Astrocyte of the cerebellum (primary cell): ENCODE measurements at regions not wholly inside any gene's neighbourhood (a gene's known extent, or its start where the extent isn't known, plus 50 kb on each side); places are given as distances from the start of the nearest gene placed in this dataset.

ENCODE experiments used
- DNase-seq: peaks from one replicate; pipeline ENCODE4 v3.0.0-alpha.2; 2011; ENCODE audit warnings: low read depth
- H3K4me3 ChIP-seq: 2 replicates; pipeline ENCODE4 v1.5.1; 2011; ENCODE audit warnings: mild to moderate bottlenecking, low read depth, low read length, moderate library complexity
- in situ Hi-C: cut with HindIII; loops from 2 replicates; pipeline ENCODE4 v1.10.0; 2017; ENCODE audit warnings: low sequenced_read_pairs
- TF ChIP-seq, protein P1 (sequence below): IDR thresholded peaks from 2 replicates; pipeline ENCODE4 v1.5.1; 2012; ENCODE audit warnings: low read length, low read depth, moderate library complexity, mild to moderate bottlenecking; ENCODE audit errors: missing control alignments

DNA sequence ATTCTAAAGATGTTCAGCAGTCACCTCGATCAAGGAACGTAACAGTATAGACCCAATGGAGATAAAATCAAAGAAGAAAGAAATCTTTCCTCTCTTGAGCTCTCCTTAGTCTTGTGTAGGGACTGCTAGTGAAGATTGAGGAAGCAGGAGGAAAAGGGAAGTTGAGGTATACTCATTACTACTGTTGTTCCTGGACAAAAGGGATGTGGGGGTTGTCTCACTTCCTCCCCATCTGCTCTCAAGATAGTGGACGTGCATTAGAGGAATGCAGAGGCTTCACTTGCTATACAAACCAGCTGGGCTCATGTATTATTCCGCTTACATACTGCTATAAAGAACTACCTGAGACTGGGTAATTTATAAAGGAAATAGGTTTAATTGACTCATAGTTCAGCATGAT is 208.9 kb upstream of the ARHGEF9 start:
- no peak for DNase-seq
- in situ Hi-C loops, result no loop called here
- TF ChIP-seq, protein P1, sequence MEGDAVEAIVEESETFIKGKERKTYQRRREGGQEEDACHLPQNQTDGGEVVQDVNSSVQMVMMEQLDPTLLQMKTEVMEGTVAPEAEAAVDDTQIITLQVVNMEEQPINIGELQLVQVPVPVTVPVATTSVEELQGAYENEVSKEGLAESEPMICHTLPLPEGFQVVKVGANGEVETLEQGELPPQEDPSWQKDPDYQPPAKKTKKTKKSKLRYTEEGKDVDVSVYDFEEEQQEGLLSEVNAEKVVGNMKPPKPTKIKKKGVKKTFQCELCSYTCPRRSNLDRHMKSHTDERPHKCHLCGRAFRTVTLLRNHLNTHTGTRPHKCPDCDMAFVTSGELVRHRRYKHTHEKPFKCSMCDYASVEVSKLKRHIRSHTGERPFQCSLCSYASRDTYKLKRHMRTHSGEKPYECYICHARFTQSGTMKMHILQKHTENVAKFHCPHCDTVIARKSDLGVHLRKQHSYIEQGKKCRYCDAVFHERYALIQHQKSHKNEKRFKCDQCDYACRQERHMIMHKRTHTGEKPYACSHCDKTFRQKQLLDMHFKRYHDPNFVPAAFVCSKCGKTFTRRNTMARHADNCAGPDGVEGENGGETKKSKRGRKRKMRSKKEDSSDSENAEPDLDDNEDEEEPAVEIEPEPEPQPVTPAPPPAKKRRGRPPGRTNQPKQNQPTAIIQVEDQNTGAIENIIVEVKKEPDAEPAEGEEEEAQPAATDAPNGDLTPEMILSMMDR, result no peak
- no peak overlapping the region for H3K4me3 ChIP-seq

- no peak for DNase-seq
- in situ Hi-C loops, result no loop called here
- TF ChIP-seq, protein P1, result no peak
Measured at GRCh38 chrX:63985906-63986305, 200.9 kb upstream of the ARHGEF9 start.

GRCh38 chrX:63979480-63979879 is 194.5 kb upstream of the ARHGEF9 start:
- no peak overlapping the region for H3K4me3 ChIP-seq
- no peak for DNase-seq
- in situ Hi-C loops, result no loop called here
- TF ChIP-seq, protein P1, result no peak

More at GRCh38 chrX:63985906-63986305, 200.9 kb upstream of the ARHGEF9 start:
- H3K4me3 ChIP-seq, result no peak overlapping the region

DNA sequence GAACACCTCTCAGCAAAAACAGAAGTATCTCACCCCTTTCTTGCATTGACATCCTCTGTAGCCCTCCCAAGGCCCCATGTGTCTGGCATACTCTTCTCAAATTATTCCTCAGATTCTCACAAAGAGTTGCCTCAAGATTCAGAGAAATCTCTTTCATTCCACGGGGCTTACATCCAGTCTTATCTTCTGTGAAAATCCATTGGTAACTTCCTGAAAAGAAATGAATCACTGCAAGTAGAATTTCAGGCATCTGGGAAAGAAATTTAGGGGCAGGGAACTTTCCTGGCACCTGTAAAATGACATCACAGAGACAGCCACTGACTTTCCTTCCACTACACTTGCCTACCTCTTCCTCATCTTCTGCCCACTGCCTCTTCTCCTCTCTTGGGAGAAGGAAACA is 182.5 kb upstream of the ARHGEF9 start:
- no peak for DNase-seq
- TF ChIP-seq, protein P1, result no peak
- no peak overlapping the region for H3K4me3 ChIP-seq
- in situ Hi-C loops, result no loop called here

GRCh38 chrX:63963095-63963784 is 178.2 kb upstream of the ARHGEF9 start:
- no peak overlapping the region for H3K4me3 ChIP-seq
- in situ Hi-C loops, result no loop called here
- DNase-seq, result no peak
- TF ChIP-seq, protein P1, result no peak

DNA sequence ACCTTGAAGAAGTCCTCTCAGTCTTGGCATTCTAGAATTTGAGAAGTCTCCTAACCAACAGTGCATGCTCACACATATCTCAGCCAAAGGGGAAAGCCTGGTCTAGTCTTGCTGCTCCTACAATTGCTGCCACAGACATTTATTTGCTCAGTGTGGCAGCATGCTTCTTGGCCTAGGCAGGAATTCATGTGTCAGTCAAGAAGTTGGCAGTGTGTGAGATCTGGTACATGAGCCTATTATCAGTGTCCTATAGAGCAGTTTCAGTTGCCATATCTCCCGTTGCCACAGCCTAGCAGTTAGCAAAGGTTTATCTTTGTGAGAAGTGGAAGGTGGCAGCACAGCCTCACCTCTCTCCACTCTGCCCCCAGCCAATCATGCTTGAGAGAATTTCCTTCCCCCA is 176.9 kb upstream of the ARHGEF9 start:
- H3K4me3 ChIP-seq, result no peak overlapping the region
- DNase-seq, result no peak
- in situ Hi-C loops, result no loop called here
- TF ChIP-seq, protein P1, result no peak

DNA sequence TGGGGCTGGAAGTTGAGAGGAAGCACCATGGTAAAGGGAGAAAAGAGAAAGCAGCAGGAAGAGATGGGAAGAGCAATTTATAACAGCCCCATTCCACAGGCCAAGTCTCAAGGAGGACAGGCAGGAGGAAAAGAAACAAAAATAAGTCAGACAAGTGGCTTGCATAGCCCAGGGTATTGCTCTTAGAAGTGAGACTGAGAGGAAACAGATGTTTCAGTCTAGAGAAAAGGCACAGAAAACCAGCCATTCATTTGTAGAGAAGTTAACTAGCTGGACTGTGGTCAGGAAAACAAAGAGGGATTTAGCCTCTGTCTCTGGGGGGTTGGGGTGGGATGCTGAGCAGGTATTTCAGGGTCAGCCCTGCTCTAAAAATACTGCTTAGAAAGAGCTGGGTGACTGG is 175.0 kb upstream of the ARHGEF9 start:
- DNase-seq, result no peak
- TF ChIP-seq, protein P1, result no peak
- H3K4me3 ChIP-seq, result no peak overlapping the region
- in situ Hi-C loops, result no loop called here
